ENCODE measurements at regions not wholly inside any gene's neighbourhood (a gene's known extent, or its start where the extent isn't known, plus 50 kb on each side); places are given as distances from the start of the nearest gene placed in this dataset.

DNA sequence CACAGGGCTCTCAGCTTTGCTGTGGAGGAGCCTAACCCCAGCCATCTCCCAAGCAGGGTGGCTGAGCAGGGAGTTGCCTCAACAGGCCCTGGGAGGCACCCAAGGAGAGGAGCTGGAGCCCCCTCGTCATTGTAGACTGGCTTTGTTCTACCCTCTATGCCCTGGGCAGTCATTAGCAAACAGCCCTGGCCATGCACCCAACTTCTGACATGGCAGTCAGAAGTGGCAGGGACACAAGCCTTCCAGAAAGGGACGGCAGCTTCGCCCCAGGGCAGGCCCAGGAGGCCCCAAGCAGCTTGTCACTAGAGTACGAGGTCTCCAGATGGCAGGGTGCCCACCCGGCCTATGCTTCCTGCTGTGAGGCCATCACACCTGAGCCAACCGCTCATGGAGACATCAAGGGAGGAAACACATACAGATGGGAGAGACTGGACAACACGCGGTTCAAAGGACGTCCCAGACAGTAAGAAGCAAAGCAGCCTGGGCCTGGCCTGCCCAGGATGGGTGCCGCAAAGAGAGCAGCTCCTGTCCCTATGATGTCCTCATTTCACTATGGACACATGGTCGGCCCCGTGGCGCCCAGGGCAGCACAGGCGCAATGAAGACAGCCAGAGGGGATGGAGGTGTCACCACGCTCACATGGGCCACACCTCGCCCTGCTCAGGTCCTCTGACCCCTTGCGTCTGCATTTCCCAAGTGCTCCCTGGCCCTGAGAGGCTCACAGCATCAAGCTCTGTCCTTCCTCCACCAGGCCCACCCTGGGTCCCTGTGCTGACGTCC lies 190.9 kb upstream of the CXCL12 start:
- TF ChIP-seq, protein P1, sequence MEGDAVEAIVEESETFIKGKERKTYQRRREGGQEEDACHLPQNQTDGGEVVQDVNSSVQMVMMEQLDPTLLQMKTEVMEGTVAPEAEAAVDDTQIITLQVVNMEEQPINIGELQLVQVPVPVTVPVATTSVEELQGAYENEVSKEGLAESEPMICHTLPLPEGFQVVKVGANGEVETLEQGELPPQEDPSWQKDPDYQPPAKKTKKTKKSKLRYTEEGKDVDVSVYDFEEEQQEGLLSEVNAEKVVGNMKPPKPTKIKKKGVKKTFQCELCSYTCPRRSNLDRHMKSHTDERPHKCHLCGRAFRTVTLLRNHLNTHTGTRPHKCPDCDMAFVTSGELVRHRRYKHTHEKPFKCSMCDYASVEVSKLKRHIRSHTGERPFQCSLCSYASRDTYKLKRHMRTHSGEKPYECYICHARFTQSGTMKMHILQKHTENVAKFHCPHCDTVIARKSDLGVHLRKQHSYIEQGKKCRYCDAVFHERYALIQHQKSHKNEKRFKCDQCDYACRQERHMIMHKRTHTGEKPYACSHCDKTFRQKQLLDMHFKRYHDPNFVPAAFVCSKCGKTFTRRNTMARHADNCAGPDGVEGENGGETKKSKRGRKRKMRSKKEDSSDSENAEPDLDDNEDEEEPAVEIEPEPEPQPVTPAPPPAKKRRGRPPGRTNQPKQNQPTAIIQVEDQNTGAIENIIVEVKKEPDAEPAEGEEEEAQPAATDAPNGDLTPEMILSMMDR (IDR thresholded peaks at IDR 0.05): no peak
- no peak for TF ChIP-seq POLR2A (IDR thresholded peaks at IDR 0.05)

Measured in body of pancreas (tissue), 4 donors.